ENCODE measurements at regions not wholly inside any gene's neighbourhood (a gene's known extent, or its start where the extent isn't known, plus 50 kb on each side); places are given as distances from the start of the nearest gene placed in this dataset.

GRCh38 chr12:102596687-102597086 lies 116.3 kb upstream of the IGF1 start:
- no peak for TF ChIP-seq CTCF (conservative IDR thresholded peaks at IDR 0.05 in 1 of 2, IDR thresholded peaks at IDR 0.05 in 1 of 2; ENCODE audit: extremely low read depth in 1 of 2, insufficient read depth in 1 of 2, low read depth in 1 of 2, low read length in 2 of 2)
- no peak for TF ChIP-seq EZH2 (IDR thresholded peaks at IDR 0.05; ENCODE audit: borderline replicate concordance, low read length)

Measured in mammary epithelial cell (primary cell).